Pancreas (tissue), 10 donors: ENCODE measurements at regions not wholly inside any gene's neighbourhood (a gene's known extent, or its start where the extent isn't known, plus 50 kb on each side); places are given as distances from the start of the nearest gene placed in this dataset.

ENCODE experiments used
- ATAC-seq, 4 donors: fragments of 200-7000 bp; cut with Tn5 transposase; one replicate each; pipeline versions ENCODE4 v1.8.0 to v1.9.1; 2020; ENCODE audit warnings: mild to moderate bottlenecking in 4 of 4, moderate library complexity in 4 of 4
- DNase-seq, 6 donors: peaks; one replicate each; pipeline ENCODE4 v3.0.0-alpha.2; 2020
- FAIRE-seq: peaks from 2 replicates; lab custom pipeline; 2012; peaks lifted over from hg19 to GRCh38; lab: Jason Lieb, UNC
- H3K27ac ChIP-seq, 4 donors: fragments of 200-600 bp; sonication (generic); 1 replicate in 3 of 4; 2 replicates in 1 of 4; pipeline versions ENCODE4 v1.5.0 to v1.8.0; 2020
- H3K27me3 ChIP-seq, 4 donors: fragments of 200-600 bp; one replicate each; pipeline ENCODE4 v1.8.0; 2021
- H3K36me3 ChIP-seq, 3 donors: fragments of 200-600 bp; sonication (generic) in 1 of 3; one replicate each; pipeline versions ENCODE4 v1.5.0 to v1.8.0; 2020 to 2021
- H3K4me1 ChIP-seq, 3 donors: fragments of 200-600 bp; one replicate each; pipeline ENCODE4 v1.8.0; 2021
- H3K4me3 ChIP-seq, 4 donors: fragments of 200-600 bp; sonication (generic) in 2 of 4; one replicate each; pipeline versions ENCODE4 v1.5.0 to v1.8.0; 2020 to 2021
- H3K9me3 ChIP-seq, 4 donors: fragments of 200-600 bp; one replicate each; pipeline ENCODE4 v1.8.0; 2021
- WGBS, 2 donors: extraction: QIAGEN DNeasy Blood & Tissue Kit; methylation state at CpG; one replicate each; pipeline ENCODE4 v1.1.7; 2013; 5-methylcytosine and 5-hydroxymethylcytosine counted together
- intact Hi-C, 3 donors: fragments of 100-400 bp; cut with DNase I; formaldehyde crosslinking; loops; one replicate each; pipeline versions ENCODE4 v1.11.1 to v1.14.2; 2022
- TF ChIP-seq, protein P1 (sequence below), 4 donors: fragments of 200-600 bp; sonication (generic) in 3 of 4; IDR thresholded peaks; one replicate each; pipeline versions ENCODE4 v1.5.0 to v1.8.0; 2021; ENCODE audit warnings: antibody characterized with exemption in 4 of 4
- donor health status: healthy with polysubstance abuse.
- donor health status: DM: no; HTN: no; CAD: no; lungs with moderate emphysema.
- donor health status: DM: no; HTN: no; CAD: no.
- donor health status: control.
- donor health status: control.
- donor health status: Bipolar disorder and iron deficiency.
- donor health status: DM: yes; HTN: yes; CAD: no.
- donor health status: DM: no; HTN: no; CAD: no.
- donor health status: DM: no; HTN: no; CAD: no.
- donor health status: DM: yes; HTN: yes; CAD: no.

DNA sequence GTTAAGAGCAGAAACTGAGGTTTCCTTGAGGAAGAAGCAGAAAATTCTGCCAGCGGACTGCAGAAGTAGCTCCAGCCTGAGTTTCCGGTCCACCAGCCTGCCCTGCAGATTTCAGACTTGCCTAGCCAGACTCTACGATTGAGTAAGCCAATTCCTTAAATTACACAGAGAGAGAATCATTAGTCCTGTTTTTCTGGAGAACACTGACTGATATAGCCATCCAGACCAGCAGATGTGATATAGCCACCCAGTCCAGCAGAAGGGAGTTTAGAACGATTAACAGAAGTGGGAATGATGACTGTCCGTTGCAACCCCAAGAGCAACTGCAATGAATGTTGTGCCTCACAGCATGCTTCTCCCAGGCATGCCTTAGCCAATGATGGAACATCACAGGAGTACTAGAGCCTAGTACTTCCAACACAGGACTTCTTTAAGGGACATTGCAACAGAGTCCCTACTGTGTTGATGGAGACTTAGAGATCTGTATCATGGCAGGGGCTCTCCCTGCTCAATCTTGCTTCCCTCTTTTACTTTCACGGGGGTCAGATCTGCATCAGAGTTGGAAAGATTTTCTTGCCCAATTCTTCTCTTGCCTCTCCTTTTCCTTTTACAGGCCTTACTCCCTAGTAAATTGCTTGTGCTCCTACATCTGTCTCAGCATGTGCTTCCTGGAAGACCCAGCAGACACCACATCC is 264.6 kb upstream of the CLNK start:
- 73 to 77% methylated on average over 6 of the region's 6 CpGs for WGBS, 2 donors
- Histone ChIP-seq H3K27ac (no peak overlapping the region), H3K4me3 (no peak overlapping the region), H3K27me3 (no peaks in the 10 kb centered on the region), H3K4me1 (no peaks in the 10 kb centered on the region), H3K9me3 (no peaks in the 10 kb centered on the region), H3K36me3 (no peaks in the 10 kb centered on the region)
- DNase-seq (no peak), FAIRE-seq (no peak), ATAC-seq (no peak)
- intact Hi-C loops, result no loop called here
- TF ChIP-seq, protein P1, sequence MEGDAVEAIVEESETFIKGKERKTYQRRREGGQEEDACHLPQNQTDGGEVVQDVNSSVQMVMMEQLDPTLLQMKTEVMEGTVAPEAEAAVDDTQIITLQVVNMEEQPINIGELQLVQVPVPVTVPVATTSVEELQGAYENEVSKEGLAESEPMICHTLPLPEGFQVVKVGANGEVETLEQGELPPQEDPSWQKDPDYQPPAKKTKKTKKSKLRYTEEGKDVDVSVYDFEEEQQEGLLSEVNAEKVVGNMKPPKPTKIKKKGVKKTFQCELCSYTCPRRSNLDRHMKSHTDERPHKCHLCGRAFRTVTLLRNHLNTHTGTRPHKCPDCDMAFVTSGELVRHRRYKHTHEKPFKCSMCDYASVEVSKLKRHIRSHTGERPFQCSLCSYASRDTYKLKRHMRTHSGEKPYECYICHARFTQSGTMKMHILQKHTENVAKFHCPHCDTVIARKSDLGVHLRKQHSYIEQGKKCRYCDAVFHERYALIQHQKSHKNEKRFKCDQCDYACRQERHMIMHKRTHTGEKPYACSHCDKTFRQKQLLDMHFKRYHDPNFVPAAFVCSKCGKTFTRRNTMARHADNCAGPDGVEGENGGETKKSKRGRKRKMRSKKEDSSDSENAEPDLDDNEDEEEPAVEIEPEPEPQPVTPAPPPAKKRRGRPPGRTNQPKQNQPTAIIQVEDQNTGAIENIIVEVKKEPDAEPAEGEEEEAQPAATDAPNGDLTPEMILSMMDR (IDR thresholded peaks at IDR 0.05), result no peak

DNA sequence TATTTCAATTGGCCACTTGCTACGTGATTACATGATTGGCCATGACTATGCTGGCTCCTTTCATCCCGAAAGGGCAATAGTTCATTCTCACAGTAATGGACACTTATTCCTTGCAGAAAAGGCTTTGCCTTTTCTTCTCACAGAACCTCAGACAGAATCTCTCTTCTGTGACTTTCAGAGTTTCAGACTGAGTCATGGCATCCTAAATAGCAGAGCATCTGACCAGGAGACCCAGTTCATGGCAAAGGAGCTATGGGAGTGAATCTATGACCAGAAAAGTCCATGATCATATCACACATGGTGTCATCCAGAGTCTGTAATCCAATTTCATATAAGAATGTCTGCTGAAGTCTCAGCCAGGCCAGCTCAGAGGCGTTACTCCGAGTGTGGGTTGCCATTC is 263.3 kb upstream of the CLNK start:
- TF ChIP-seq, protein P1 (IDR thresholded peaks at IDR 0.05), result no peak
- 47 to 66% methylated on average over 4 of the region's 4 CpGs for WGBS, 2 donors
- no peak for ATAC-seq
- Histone ChIP-seq H3K36me3 (no peaks in the 10 kb centered on the region), H3K27me3 (no peaks in the 10 kb centered on the region), H3K27ac (no peak overlapping the region), H3K4me1 (no peaks in the 10 kb centered on the region), H3K9me3 (no peaks in the 10 kb centered on the region), H3K4me3 (no peak overlapping the region)
- intact Hi-C loops, result no loop called here
- DNase-seq, result no peak
- FAIRE-seq, result no peak

DNA sequence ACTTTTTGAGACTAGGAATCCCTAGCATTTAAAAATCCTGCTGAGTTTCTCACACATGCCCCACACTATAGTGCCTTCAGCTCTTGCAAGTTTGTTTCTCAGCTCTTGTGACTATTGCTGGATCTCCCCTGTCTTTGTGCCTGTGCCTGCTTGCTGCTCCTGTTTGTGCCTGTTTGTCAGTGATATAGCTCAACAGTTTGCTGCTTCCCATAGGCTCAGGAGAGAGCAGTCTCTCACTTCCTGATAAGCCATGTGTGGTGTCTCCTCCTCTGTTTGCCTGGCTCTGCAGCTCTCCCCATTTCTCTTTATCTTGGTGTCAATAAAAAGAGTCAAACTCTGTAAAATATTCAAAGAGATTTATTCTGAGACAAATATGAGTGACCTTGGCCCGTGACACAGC is 259.8 kb upstream of the CLNK start:
- Histone ChIP-seq H3K36me3 (no peaks in the 10 kb centered on the region), H3K4me3 (no peak overlapping the region), H3K9me3 (no peaks in the 10 kb centered on the region), H3K27me3 (no peaks in the 10 kb centered on the region), H3K27ac (no peak overlapping the region), H3K4me1 (no peaks in the 10 kb centered on the region)
- intact Hi-C loops, result no loop called here
- FAIRE-seq (no peak), DNase-seq (no peak), ATAC-seq (no peak)
- TF ChIP-seq, protein P1 (IDR thresholded peaks at IDR 0.05), result no peak
- WGBS, 2 donors, result 8 to 9% methylated on average over 1 of the region's 1 CpG

DNA sequence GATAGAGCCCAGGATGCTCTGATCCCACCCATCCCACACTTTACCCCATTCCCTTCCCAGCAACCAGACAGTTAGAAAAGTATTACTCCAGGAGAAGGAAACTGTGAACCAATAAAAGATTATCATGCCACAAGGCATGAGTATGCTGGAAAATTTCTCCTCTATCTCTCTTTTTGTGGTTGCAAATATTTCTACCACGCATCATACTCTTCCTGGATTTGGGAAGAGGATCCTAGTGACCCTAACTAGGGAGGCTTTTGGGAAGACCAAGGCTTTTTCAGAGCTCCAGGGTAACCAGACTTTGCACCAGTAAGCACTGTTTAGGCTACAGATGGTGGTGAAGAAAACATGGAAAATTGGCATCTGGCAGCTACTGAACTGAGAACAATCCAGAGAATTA is 257.6 kb upstream of the CLNK start:
- DNase-seq (no peak), ATAC-seq (no peak), FAIRE-seq (no peak)
- Histone ChIP-seq H3K4me1 (no peaks in the 10 kb centered on the region), H3K36me3 (no peaks in the 10 kb centered on the region), H3K9me3 (no peaks in the 10 kb centered on the region), H3K27ac (no peak overlapping the region), H3K4me3 (no peak overlapping the region), H3K27me3 (no peaks in the 10 kb centered on the region)
- WGBS, 2 donors, result 61 to 84% methylated on average over 1 of the region's 1 CpG
- TF ChIP-seq, protein P1 (IDR thresholded peaks at IDR 0.05), result no peak
- intact Hi-C loops, result no loop called here

GRCh38 chr4:10929818-10930217 is 245.2 kb upstream of the CLNK start:
- no peak overlapping the region for H3K27ac ChIP-seq
- H3K27me3 ChIP-seq, result no peaks in the 10 kb centered on the region
- H3K36me3 ChIP-seq, result no peaks in the 10 kb centered on the region
- DNase-seq, result no peak
- no peak for FAIRE-seq
- no peak overlapping the region for H3K4me3 ChIP-seq
- 52 to 62% methylated on average over 2 of the region's 2 CpGs for WGBS, 2 donors
- TF ChIP-seq, protein P1 (IDR thresholded peaks at IDR 0.05), result no peak
- intact Hi-C loops, result no loop called here
- no peaks in the 10 kb centered on the region for H3K9me3 ChIP-seq
- ATAC-seq, result no peak
- H3K4me1 ChIP-seq, result no peaks in the 10 kb centered on the region
